Neural crest cell (in vitro differentiated cells): ENCODE measurements at regions not wholly inside any gene's neighbourhood (a gene's known extent, or its start where the extent isn't known, plus 50 kb on each side); places are given as distances from the start of the nearest gene placed in this dataset.

ENCODE experiments used
- DNase-seq: peaks from one replicate; pipeline ENCODE4 v3.0.0; 2021; ENCODE audit warnings: low read depth, mixed read lengths, low spot score
- H3K27ac Mint-ChIP-seq: one replicate; pipeline ENCODE4 v1.8.0; 2021; ENCODE audit warnings: mild to moderate bottlenecking, mixed read lengths; ENCODE audit not compliant: unreplicated experiment
- H3K27me3 Mint-ChIP-seq: 2 replicates; pipeline ENCODE4 v1.8.0; 2021; ENCODE audit warnings: low read depth, mild to moderate bottlenecking, mixed read lengths
- H3K36me3 Mint-ChIP-seq: 2 replicates; pipeline ENCODE4 v1.8.0; 2021; ENCODE audit warnings: low read depth, mild to moderate bottlenecking, mixed read lengths
- H3K4me1 Mint-ChIP-seq: 2 replicates; pipeline ENCODE4 v1.8.0; 2021; ENCODE audit warnings: mixed read lengths
- H3K4me3 Mint-ChIP-seq: one replicate; pipeline ENCODE4 v1.8.0; 2021; ENCODE audit warnings: mild to moderate bottlenecking, mixed read lengths
- H3K9me3 Mint-ChIP-seq: 2 replicates; pipeline ENCODE4 v1.8.0; 2021; ENCODE audit warnings: mixed read lengths
- TF ChIP-seq, protein P1 (sequence below): fragments of 200-600 bp; sonication (generic); conservative IDR thresholded peaks from 2 replicates; pipeline ENCODE4 v1.5.0; 2021; ENCODE audit warnings: antibody characterized with exemption, mild to moderate bottlenecking

DNA sequence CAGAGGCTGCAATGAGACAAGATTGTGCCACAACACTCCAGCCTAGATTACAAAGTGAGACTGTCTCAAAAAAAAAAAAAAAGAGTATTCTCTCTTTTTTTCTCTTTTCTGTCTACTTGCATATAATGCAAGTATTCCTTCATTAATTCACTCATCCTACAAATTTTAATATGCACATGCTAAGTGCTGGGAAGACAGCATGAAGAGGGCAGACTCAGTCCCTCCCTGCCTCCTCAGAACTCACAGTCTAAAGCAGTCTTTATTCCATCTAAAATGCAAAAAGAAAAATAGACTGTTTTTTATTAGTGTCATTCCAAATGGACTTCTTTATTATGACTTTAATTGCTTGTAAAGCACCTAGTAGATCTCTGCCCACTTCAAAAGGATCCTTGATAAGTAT, 85.6 kb downstream of the NKX6-1 start:
- H3K9me3 Mint-ChIP-seq: no peaks in the 10 kb centered on the region
- H3K4me3 Mint-ChIP-seq: no peak overlapping the region
- TF ChIP-seq, protein P1, sequence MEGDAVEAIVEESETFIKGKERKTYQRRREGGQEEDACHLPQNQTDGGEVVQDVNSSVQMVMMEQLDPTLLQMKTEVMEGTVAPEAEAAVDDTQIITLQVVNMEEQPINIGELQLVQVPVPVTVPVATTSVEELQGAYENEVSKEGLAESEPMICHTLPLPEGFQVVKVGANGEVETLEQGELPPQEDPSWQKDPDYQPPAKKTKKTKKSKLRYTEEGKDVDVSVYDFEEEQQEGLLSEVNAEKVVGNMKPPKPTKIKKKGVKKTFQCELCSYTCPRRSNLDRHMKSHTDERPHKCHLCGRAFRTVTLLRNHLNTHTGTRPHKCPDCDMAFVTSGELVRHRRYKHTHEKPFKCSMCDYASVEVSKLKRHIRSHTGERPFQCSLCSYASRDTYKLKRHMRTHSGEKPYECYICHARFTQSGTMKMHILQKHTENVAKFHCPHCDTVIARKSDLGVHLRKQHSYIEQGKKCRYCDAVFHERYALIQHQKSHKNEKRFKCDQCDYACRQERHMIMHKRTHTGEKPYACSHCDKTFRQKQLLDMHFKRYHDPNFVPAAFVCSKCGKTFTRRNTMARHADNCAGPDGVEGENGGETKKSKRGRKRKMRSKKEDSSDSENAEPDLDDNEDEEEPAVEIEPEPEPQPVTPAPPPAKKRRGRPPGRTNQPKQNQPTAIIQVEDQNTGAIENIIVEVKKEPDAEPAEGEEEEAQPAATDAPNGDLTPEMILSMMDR: no peak
- no peak overlapping the region for H3K27ac Mint-ChIP-seq
- no peaks in the 10 kb centered on the region for H3K36me3 Mint-ChIP-seq
- DNase-seq: no peak
- H3K27me3 Mint-ChIP-seq: no peaks in the 10 kb centered on the region
- peaks cover 13% of the 10 kb centered on the region for H3K4me1 Mint-ChIP-seq

DNA sequence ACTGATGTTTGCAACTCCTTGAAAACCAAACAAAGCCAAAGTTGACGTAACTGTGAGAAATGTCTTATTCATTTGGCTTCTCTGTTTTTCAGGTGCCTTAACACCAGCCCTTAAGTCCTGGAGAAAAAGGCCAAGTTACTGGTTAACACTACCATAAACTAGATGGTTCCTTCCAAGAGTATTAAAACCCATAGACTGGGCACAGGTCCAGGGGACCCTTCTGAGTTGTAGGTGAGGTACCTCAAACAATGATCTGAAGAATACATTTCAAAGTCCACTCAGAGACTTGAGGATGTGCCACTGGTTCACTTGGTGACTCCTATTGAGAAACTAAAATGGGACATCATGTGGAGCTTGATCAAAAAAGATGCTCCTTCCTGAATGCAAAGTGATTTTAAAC, 87.0 kb downstream of the NKX6-1 start:
- peaks cover 22% of the 10 kb centered on the region for H3K4me1 Mint-ChIP-seq
- no peak overlapping the region for H3K4me3 Mint-ChIP-seq
- H3K36me3 Mint-ChIP-seq: no peaks in the 10 kb centered on the region
- H3K27me3 Mint-ChIP-seq: peaks cover 3% of the 10 kb centered on the region
- no peak for DNase-seq
- H3K9me3 Mint-ChIP-seq: no peaks in the 10 kb centered on the region
- no peak overlapping the region for H3K27ac Mint-ChIP-seq
- TF ChIP-seq, protein P1: no peak

DNA sequence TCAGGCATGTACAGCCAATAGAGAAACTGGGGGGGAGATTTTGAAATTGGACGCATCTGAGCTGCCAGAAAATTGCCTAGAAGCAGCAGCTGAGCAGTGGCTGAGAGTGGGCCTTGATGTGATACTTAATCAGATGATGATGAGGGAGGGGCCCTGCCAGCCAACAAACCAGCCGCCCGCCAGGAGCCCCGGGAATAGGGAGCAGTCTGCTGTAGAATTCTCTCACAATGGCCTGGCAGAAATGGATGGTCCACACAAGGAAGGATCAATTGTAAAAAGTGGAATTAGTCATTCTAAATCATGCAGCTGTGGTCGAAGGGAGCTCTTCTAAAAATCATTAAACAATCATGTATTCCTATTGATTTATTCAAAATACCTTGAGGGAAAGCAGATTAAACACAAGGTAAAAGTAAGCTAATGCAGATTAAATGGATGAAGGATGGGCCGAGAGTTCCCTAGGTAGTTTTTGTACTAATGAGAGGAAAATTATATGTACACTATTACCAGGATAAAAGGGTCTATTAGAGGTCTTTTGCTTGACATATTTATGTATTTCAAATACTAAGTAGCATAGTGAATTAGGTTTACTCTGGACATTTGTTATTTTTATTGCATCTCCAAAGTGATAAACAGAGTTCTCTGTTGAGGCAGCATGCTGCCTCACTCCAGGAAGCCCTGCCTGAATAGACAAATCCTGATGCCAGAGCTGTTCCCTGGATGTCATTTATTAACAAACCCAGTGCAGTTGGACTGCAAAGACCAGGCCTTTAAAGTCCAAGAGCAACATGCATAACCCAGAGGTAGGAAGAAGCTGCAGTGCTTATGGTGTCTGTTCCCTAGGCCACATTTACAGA, 91.3 kb downstream of the NKX6-1 start:
- TF ChIP-seq, protein P1: no peak
- H3K27me3 Mint-ChIP-seq: peaks cover 5% of the 10 kb centered on the region
- H3K27ac Mint-ChIP-seq: no peak overlapping the region
- H3K9me3 Mint-ChIP-seq: no peaks in the 10 kb centered on the region
- H3K4me1 Mint-ChIP-seq: peaks cover 27% of the 10 kb centered on the region
- no peak overlapping the region for H3K4me3 Mint-ChIP-seq
- no peak for DNase-seq
- no peaks in the 10 kb centered on the region for H3K36me3 Mint-ChIP-seq

DNA sequence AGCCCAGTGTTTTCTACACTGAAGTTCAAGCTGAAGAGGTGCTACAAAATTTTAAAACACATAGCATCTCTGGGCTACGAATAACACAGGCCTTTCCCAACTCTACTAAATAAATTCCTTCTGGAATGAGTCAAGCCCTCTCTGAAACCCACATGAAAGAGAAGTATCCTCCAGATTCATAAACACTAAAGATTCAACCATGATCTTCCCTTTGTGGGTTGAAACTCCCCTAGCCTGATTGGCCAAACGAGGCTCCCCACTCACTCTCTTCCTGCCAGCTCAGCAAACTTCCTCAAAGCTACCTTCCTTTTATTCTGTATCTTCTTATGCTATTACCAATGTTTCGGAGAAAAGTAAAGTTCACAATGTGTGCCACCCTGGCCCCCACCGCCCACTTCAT, 95.4 kb downstream of the NKX6-1 start:
- DNase-seq: no peak
- Mint-ChIP-seq H3K4me1 (peaks cover 21% of the 10 kb centered on the region), H3K4me3 (no peak overlapping the region), H3K27me3 (peaks cover 14% of the 10 kb centered on the region), H3K9me3 (no peaks in the 10 kb centered on the region), H3K36me3 (no peaks in the 10 kb centered on the region), H3K27ac (no peak overlapping the region)
- TF ChIP-seq, protein P1: no peak

DNA sequence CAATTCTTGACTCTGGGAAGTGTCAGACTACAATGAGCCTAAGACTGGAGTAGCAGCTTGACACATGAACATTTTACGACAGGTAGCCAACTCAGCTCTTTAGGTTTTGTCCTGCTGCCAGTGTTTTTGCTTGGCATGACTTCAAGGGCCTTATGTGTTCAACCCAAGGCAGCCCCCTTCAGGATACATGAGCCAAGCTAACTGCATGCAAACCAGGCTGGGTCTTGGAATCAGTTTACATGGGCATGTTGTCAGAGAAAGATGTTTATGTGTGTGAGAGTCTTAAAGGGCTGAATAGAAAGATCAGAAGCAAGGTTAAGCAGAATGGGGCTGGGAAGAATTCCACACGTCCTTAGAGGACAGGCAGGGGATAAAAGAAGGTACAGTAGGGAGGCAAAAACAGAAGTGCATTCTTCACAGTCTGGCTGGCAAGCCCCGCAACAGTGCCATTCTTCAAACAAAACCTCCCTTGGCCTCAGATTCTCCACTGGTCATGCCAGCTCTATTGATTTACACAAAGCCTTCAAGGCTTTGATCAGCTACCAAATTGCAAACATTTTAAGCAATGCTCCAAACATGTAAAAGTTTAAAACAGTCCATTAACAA, 97.3 kb downstream of the NKX6-1 start:
- Mint-ChIP-seq H3K4me1 (peaks cover 12% of the 10 kb centered on the region), H3K27ac (no peak overlapping the region), H3K36me3 (no peaks in the 10 kb centered on the region), H3K9me3 (no peaks in the 10 kb centered on the region), H3K4me3 (no peak overlapping the region), H3K27me3 (peaks cover 14% of the 10 kb centered on the region)
- TF ChIP-seq, protein P1: no peak
- DNase-seq: no peak
